SK-N-SH treated with all-trans-retinoic acid at 6 μM for 48 hours (cell line): ENCODE measurements at regions not wholly inside any gene's neighbourhood (a gene's known extent, or its start where the extent isn't known, plus 50 kb on each side); places are given as distances from the start of the nearest gene placed in this dataset.

Experiments
- ATAC-seq: fragments of 200-7000 bp; cut with Tn5 transposase; 3 replicates; pipeline ENCODE4 v1.9.1; 2020; ENCODE audit warnings: mild to moderate bottlenecking, moderate library complexity
- ARNTL ChIP-seq: fragments of 450-650 bp; formaldehyde crosslinking; IDR thresholded peaks from 2 replicates; pipeline ENCODE4 v1.5.0; 2020; ENCODE audit warnings: low read depth, mild to moderate bottlenecking, moderate library complexity, borderline replicate concordance
- BACH2 ChIP-seq: fragments of 250-450 bp; sonication (Bioruptor Pico); IDR thresholded peaks from 2 replicates; pipeline ENCODE4 v1.9.0; 2021; ENCODE audit warnings: mild to moderate bottlenecking, borderline replicate concordance
- CREB5 ChIP-seq: fragments of 250-450 bp; sonication (Bioruptor Pico); IDR thresholded peaks from 2 replicates; pipeline ENCODE4 v1.5.1; 2020; ENCODE audit warnings: low read depth, mild to moderate bottlenecking, moderate library complexity
- CSRNP3 ChIP-seq: fragments of 250-450 bp; sonication (Bioruptor Pico); IDR thresholded peaks from 2 replicates; pipeline ENCODE4 v1.5.1; 2021; ENCODE audit warnings: mild to moderate bottlenecking, moderate library complexity
- GLIS3 ChIP-seq: fragments of 250-450 bp; sonication (Bioruptor Pico); IDR thresholded peaks from 2 replicates; pipeline ENCODE4 v1.5.0; 2020; ENCODE audit warnings: mild to moderate bottlenecking, moderate library complexity
- ISL1 ChIP-seq: fragments of 250-450 bp; sonication (Bioruptor Pico); IDR thresholded peaks from 2 replicates; pipeline ENCODE4 v2.1.2; 2022; ENCODE audit warnings: mild to moderate bottlenecking, moderate library complexity
- OSR1 ChIP-seq: fragments of 250-450 bp; sonication (Bioruptor Pico); IDR thresholded peaks from 2 replicates; pipeline ENCODE4 v1.8.0; 2022; ENCODE audit warnings: moderate library complexity, mild to moderate bottlenecking, inconsistent platforms
- PPARA ChIP-seq: fragments of 250-450 bp; sonication (Bioruptor Pico); IDR thresholded peaks from 2 replicates; pipeline ENCODE4 v1.5.0; 2020; ENCODE audit warnings: mild to moderate bottlenecking, borderline replicate concordance
- RARB ChIP-seq: fragments of 250-450 bp; sonication (Bioruptor Pico); IDR thresholded peaks from 2 replicates; pipeline ENCODE4 v1.8.0; 2021; ENCODE audit warnings: mild to moderate bottlenecking, moderate library complexity
- SNAI2 ChIP-seq: fragments of 250-450 bp; sonication (Bioruptor Pico); IDR thresholded peaks from 2 replicates; pipeline ENCODE4 v1.5.0; 2020; ENCODE audit warnings: mild to moderate bottlenecking, moderate library complexity
- TCF4 ChIP-seq: fragments of 250-450 bp; sonication (Bioruptor Pico); IDR thresholded peaks from 2 replicates; pipeline ENCODE4 v1.8.0; 2021; ENCODE audit warnings: mild to moderate bottlenecking, moderate library complexity, borderline replicate concordance
- ZFP3 ChIP-seq: fragments of 250-450 bp; sonication (Bioruptor Pico); IDR thresholded peaks from 2 replicates; pipeline ENCODE4 v1.5.0; 2020; ENCODE audit warnings: mild to moderate bottlenecking, moderate library complexity
- ZFP30 ChIP-seq: fragments of 450-650 bp; formaldehyde crosslinking; IDR thresholded peaks from 2 replicates; pipeline ENCODE4 v1.5.0; 2022; ENCODE audit warnings: mild to moderate bottlenecking, moderate library complexity
- ZNF565 ChIP-seq: fragments of 450-650 bp; formaldehyde crosslinking; conservative IDR thresholded peaks from 2 replicates; pipeline ENCODE4 v1.5.0; 2020; ENCODE audit warnings: low read depth, mild to moderate bottlenecking, moderate library complexity
- ZNF70 ChIP-seq: fragments of 450-650 bp; formaldehyde crosslinking; IDR thresholded peaks from 2 replicates; pipeline ENCODE4 v1.5.0; 2020; ENCODE audit warnings: mild to moderate bottlenecking, moderate library complexity
- ZNF8 ChIP-seq: fragments of 450-650 bp; formaldehyde crosslinking; IDR thresholded peaks from 2 replicates; pipeline ENCODE4 v1.5.0; 2020; ENCODE audit warnings: mild to moderate bottlenecking, moderate library complexity
- TF ChIP-seq, protein P1 (sequence below): fragments of 250-450 bp; sonication (Bioruptor Pico); IDR thresholded peaks from 2 replicates; pipeline ENCODE4 v1.5.0; 2020; ENCODE audit warnings: mild to moderate bottlenecking, moderate library complexity
- TF ChIP-seq, protein P2 (sequence below): fragments of 250-450 bp; sonication (Bioruptor Pico); IDR thresholded peaks from 2 replicates; pipeline ENCODE4 v1.8.0; 2020; ENCODE audit warnings: mild to moderate bottlenecking, moderate library complexity, borderline replicate concordance
- TF ChIP-seq, protein P3 (sequence below): fragments of 250-450 bp; sonication (Bioruptor Pico); IDR thresholded peaks from 2 replicates; pipeline ENCODE4 v1.8.0; 2021; ENCODE audit warnings: low read depth, mild to moderate bottlenecking, moderate library complexity, borderline replicate concordance

GRCh38 chr2:139383532-139383931, 603.3 kb upstream of the NXPH2 start:
- ATAC-seq: no peak
- TF ChIP-seq ISL1 (no peak), ZFP30 (no peak), ZNF70 (CRISPR knock-in tag) (no peak), ZFP3 (CRISPR knock-in tag) (no peak), ZNF565 (no peak), GLIS3 (no peak), PPARA (CRISPR knock-in tag) (no peak), SNAI2 (CRISPR knock-in tag) (no peak), TCF4 (CRISPR knock-in tag) (no peak), RARB (CRISPR knock-in tag) (no peak)
- TF ChIP-seq, protein P1, sequence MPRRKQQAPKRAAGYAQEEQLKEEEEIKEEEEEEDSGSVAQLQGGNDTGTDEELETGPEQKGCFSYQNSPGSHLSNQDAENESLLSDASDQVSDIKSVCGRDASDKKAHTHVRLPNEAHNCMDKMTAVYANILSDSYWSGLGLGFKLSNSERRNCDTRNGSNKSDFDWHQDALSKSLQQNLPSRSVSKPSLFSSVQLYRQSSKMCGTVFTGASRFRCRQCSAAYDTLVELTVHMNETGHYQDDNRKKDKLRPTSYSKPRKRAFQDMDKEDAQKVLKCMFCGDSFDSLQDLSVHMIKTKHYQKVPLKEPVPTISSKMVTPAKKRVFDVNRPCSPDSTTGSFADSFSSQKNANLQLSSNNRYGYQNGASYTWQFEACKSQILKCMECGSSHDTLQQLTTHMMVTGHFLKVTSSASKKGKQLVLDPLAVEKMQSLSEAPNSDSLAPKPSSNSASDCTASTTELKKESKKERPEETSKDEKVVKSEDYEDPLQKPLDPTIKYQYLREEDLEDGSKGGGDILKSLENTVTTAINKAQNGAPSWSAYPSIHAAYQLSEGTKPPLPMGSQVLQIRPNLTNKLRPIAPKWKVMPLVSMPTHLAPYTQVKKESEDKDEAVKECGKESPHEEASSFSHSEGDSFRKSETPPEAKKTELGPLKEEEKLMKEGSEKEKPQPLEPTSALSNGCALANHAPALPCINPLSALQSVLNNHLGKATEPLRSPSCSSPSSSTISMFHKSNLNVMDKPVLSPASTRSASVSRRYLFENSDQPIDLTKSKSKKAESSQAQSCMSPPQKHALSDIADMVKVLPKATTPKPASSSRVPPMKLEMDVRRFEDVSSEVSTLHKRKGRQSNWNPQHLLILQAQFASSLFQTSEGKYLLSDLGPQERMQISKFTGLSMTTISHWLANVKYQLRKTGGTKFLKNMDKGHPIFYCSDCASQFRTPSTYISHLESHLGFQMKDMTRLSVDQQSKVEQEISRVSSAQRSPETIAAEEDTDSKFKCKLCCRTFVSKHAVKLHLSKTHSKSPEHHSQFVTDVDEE (CRISPR knock-in tag): no peak

DNA sequence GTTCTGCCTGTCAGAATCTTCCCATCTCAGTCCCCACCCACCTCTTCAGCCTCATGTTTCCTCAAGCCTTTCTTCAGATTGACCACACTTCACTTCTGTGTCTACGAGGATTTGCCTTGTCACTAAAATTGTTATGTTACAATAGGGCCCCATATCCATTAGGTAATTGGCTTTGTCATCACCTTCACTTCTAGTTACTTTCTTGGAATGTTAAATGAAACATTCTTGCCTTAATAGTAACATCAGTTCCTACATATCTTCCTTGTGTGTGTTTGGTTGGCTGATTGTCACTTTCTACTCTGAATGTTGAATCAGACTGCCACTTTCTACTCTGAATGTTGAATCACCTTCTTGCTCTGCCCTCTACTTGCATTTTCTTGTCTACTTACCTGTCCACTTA, 599.9 kb upstream of the NXPH2 start:
- no peak for TF ChIP-seq BACH2
- no peak for ATAC-seq

DNA sequence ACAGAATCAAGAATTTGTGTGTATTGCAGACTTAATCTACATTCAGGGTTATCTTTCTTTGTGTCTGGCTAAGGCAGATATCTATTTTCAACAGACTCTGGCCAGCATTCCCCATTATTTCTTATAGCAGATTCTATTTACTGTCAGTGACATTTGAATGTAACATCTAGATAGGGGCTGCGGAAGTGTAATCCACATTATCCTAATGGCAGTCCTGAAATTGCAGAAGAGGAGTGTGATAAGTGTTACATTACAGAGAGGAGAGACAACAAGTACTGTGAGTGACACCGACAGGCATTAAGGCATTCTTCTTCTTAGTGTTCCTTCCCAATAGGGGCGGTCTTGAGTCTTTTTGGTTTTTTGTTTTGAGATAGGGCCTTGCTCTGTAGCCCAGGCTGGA, 598.2 kb upstream of the NXPH2 start:
- no peak for ATAC-seq
- TF ChIP-seq, protein P1 (CRISPR knock-in tag): no peak
- TF ChIP-seq TCF4 (CRISPR knock-in tag): no peak
- no peak for TF ChIP-seq ARNTL (CRISPR knock-in tag)
- no peak for TF ChIP-seq CSRNP3 (CRISPR knock-in tag)
- no peak for TF ChIP-seq ISL1
- TF ChIP-seq, protein P2, sequence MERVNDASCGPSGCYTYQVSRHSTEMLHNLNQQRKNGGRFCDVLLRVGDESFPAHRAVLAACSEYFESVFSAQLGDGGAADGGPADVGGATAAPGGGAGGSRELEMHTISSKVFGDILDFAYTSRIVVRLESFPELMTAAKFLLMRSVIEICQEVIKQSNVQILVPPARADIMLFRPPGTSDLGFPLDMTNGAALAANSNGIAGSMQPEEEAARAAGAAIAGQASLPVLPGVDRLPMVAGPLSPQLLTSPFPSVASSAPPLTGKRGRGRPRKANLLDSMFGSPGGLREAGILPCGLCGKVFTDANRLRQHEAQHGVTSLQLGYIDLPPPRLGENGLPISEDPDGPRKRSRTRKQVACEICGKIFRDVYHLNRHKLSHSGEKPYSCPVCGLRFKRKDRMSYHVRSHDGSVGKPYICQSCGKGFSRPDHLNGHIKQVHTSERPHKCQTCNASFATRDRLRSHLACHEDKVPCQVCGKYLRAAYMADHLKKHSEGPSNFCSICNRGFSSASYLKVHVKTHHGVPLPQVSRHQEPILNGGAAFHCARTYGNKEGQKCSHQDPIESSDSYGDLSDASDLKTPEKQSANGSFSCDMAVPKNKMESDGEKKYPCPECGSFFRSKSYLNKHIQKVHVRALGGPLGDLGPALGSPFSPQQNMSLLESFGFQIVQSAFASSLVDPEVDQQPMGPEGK (CRISPR knock-in tag): no peak
- no peak for TF ChIP-seq CREB5
- no peak for TF ChIP-seq GLIS3
- TF ChIP-seq OSR1: no peak
- TF ChIP-seq RARB (CRISPR knock-in tag): no peak
- no peak for TF ChIP-seq ZNF8
- TF ChIP-seq PPARA (CRISPR knock-in tag): no peak
- TF ChIP-seq, protein P3, sequence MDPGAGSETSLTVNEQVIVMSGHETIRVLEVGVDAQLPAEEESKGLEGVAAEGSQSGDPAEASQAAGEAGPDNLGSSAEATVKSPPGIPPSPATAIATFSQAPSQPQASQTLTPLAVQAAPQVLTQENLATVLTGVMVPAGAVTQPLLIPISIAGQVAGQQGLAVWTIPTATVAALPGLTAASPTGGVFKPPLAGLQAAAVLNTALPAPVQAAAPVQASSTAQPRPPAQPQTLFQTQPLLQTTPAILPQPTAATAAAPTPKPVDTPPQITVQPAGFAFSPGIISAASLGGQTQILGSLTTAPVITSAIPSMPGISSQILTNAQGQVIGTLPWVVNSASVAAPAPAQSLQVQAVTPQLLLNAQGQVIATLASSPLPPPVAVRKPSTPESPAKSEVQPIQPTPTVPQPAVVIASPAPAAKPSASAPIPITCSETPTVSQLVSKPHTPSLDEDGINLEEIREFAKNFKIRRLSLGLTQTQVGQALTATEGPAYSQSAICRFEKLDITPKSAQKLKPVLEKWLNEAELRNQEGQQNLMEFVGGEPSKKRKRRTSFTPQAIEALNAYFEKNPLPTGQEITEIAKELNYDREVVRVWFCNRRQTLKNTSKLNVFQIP (CRISPR knock-in tag): no peak
